ENCODE measurements at regions not wholly inside any gene's neighbourhood (a gene's known extent, or its start where the extent isn't known, plus 50 kb on each side); places are given as distances from the start of the nearest gene placed in this dataset.
"Not testable (repeated sequence)": the region's sequence is repeated elsewhere in the genome, so short reads cannot be mapped to it uniquely, and the experiment has no call there.

- DNase-seq (ENCODE audit: low read depth): no peak
- TF ChIP-seq CTCF (conservative IDR thresholded peaks at IDR 0.05; ENCODE audit: low read length): no peak
- no peak overlapping the region for H3K4me3 ChIP-seq (ENCODE audit: low read length)
Observed at GRCh38 chr5:125979636-125980035, 443.6 kb upstream of the GRAMD2B start.

- TF ChIP-seq CTCF (conservative IDR thresholded peaks at IDR 0.05; ENCODE audit: low read length): no peak
- no peak for DNase-seq (ENCODE audit: low read depth)
- no peak overlapping the region for H3K4me3 ChIP-seq (ENCODE audit: low read length)
Observed at GRCh38 chr5:125981016-125981415, 442.2 kb upstream of the GRAMD2B start.

- DNase-seq (ENCODE audit: low read depth): no peak
- no peak for TF ChIP-seq CTCF (conservative IDR thresholded peaks at IDR 0.05; ENCODE audit: low read length)
- no peak overlapping the region for H3K4me3 ChIP-seq (ENCODE audit: low read length)
Observed at GRCh38 chr5:125987677-125988255, 435.4 kb upstream of the GRAMD2B start.

- DNase-seq (ENCODE audit: low read depth): no peak
- no peak overlapping the region for H3K4me3 ChIP-seq (ENCODE audit: low read length)
- no peak for TF ChIP-seq CTCF (conservative IDR thresholded peaks at IDR 0.05; ENCODE audit: low read length)
Observed at GRCh38 chr5:125992050-125992449, 431.2 kb upstream of the GRAMD2B start.

- DNase-seq (ENCODE audit: low read depth); H3K4me3 ChIP-seq (ENCODE audit: low read length): not testable (repeated sequence)
Observed at GRCh38 chr5:125999271-126000030, 423.8 kb upstream of the GRAMD2B start.

- no peak for DNase-seq (ENCODE audit: low read depth)
- no peak overlapping the region for H3K4me3 ChIP-seq (ENCODE audit: low read length)
- no peak for TF ChIP-seq CTCF (conservative IDR thresholded peaks at IDR 0.05; ENCODE audit: low read length)
Observed at GRCh38 chr5:126000507-126000906, 422.7 kb upstream of the GRAMD2B start.

- TF ChIP-seq CTCF (conservative IDR thresholded peaks at IDR 0.05; ENCODE audit: low read length): no peak
- peak; percentile 63 for DNase-seq (ENCODE audit: low read depth)
- no peak overlapping the region for H3K4me3 ChIP-seq (ENCODE audit: low read length)
Observed at GRCh38 chr5:126002222-126002897, 420.8 kb upstream of the GRAMD2B start.
